B cell (primary cell): ENCODE measurements at regions not wholly inside any gene's neighbourhood (a gene's known extent, or its start where the extent isn't known, plus 50 kb on each side); places are given as distances from the start of the nearest gene placed in this dataset.

Experiments
- ATAC-seq: fragments of 200-7000 bp; cut with Tn5 transposase; one replicate; pipeline ENCODE4 v1.10.0; 2021; ENCODE audit warnings: low read depth, mild to moderate bottlenecking, moderate number of reproducible peaks, moderate library complexity
- CTCF ChIA-PET: fragments of 350-600 bp; sonication (Branson Sonifier 250); formaldehyde crosslinking; loops from one replicate; lab custom pipeline; 2021; ENCODE audit warnings: antibody characterized with exemption, inconsistent platforms; lab: Charles Lee
- POLR2A ChIA-PET: fragments of 350-600 bp; sonication (Branson Sonifier 250); formaldehyde crosslinking; loops from one replicate; lab custom pipeline; 2021; ENCODE audit warnings: antibody characterized with exemption; lab: Charles Lee
- DNase-seq: peaks from one replicate; pipeline ENCODE4 v3.0.0; 2013
- H2AFZ ChIP-seq: 2 replicates; pipeline ENCODE4 v1.6.1; 2012; ENCODE audit warnings: mild to moderate bottlenecking, low read depth, low read length; ENCODE audit not compliant: insufficient read depth, poor library complexity, severe bottlenecking
- H3K27ac ChIP-seq, 2 donors: 1 replicate in 1 of 2; 2 replicates in 1 of 2; pipeline ENCODE4 v1.5.1; 2012 to 2013; ENCODE audit warnings: low read length in 2 of 2, mild to moderate bottlenecking in 2 of 2, moderate library complexity in 1 of 2
- H3K27me3 ChIP-seq, 4 experiments: fragments of 200-600 bp in 1 of 4; sonication (generic) in 1 of 4; replicated peaks in 1 of 4; 1 replicate in 2 of 4; 2 replicates in 2 of 4; pipeline versions ENCODE4 v1.6.1 to v1.7.0; 2013 to 2016; ENCODE audit warnings: low read length in 3 of 4, mild to moderate bottlenecking in 2 of 4, mixed read lengths in 1 of 4, moderate library complexity in 1 of 4; ENCODE audit not compliant: insufficient read depth in 4 of 4, control insufficient read depth in 3 of 4; ENCODE audit errors: control extremely low read depth in 1 of 4
- H3K36me3 ChIP-seq, 2 experiments: replicated peaks in 1 of 2; 1 replicate in 1 of 2; 2 replicates in 1 of 2; pipeline versions ENCODE4 v1.6.1 to v1.7.1; 2013; ENCODE audit warnings: low read length in 1 of 2; ENCODE audit not compliant: insufficient read depth in 2 of 2, control insufficient read depth in 1 of 2; ENCODE audit errors: control extremely low read depth in 1 of 2, extremely low read depth in 1 of 2
- H3K4me1 ChIP-seq, 2 donors: fragments of 200-600 bp in 1 of 2; sonication (generic) in 1 of 2; 1 replicate in 1 of 2; 2 replicates in 1 of 2; pipeline versions ENCODE4 v1.5.1 to v1.6.1; 2013 to 2017; ENCODE audit warnings: low read length in 2 of 2; ENCODE audit not compliant: control insufficient read depth in 2 of 2, insufficient read depth in 2 of 2
- H3K4me2 ChIP-seq: replicated peaks from 2 replicates; pipeline ENCODE3; 2012; ENCODE audit warnings: mild to moderate bottlenecking, low read depth, low read length; ENCODE audit not compliant: poor library complexity, severe bottlenecking
- H3K4me3 ChIP-seq, 5 experiments: fragments of 200-600 bp in 1 of 5; sonication (generic) in 1 of 5; 1 replicate in 3 of 5; 2 replicates in 2 of 5; pipeline versions ENCODE4 v1.5.1 to v1.7.0; 2011 to 2016; ENCODE audit warnings: low read length in 4 of 5, mild to moderate bottlenecking in 4 of 5, low read depth in 2 of 5, control low read depth in 1 of 5, moderate library complexity in 1 of 5; ENCODE audit not compliant: insufficient read depth in 1 of 5; ENCODE audit errors: control extremely low read depth in 1 of 5, extremely low read depth in 1 of 5
- H3K79me2 ChIP-seq: fragments of 200-600 bp; sonication (generic); one replicate; pipeline ENCODE4 v1.6.0; 2016; ENCODE audit warnings: low read length; ENCODE audit not compliant: control insufficient read depth, insufficient read depth
- H3K9ac ChIP-seq: fragments of 200-600 bp; sonication (generic); 2 replicates; pipeline ENCODE4 v1.6.1; 2017; ENCODE audit warnings: mild to moderate bottlenecking, low read length, moderate library complexity
- H3K9me3 ChIP-seq, 3 donors: one replicate each; pipeline versions ENCODE4 v1.6.1 to v1.7.1; 2013; ENCODE audit warnings: low read length in 2 of 3; ENCODE audit not compliant: control insufficient read depth in 2 of 3, insufficient read depth in 1 of 3; ENCODE audit errors: control extremely low read depth in 1 of 3
- H4K20me1 ChIP-seq: 2 replicates; pipeline ENCODE4 v1.6.0; 2012; ENCODE audit warnings: mild to moderate bottlenecking, low read length; ENCODE audit not compliant: insufficient read depth, control insufficient read depth, poor library complexity, severe bottlenecking
- H3K27ac Mint-ChIP-seq: one replicate; pipeline ENCODE4 v1.8.0; 2021; ENCODE audit warnings: mixed read lengths
- H3K27me3 Mint-ChIP-seq: one replicate; pipeline ENCODE4 v1.8.0; 2021; ENCODE audit warnings: mixed read lengths
- H3K4me1 Mint-ChIP-seq: one replicate; pipeline ENCODE4 v1.8.0; 2021; ENCODE audit warnings: mixed read lengths
- H3K4me3 Mint-ChIP-seq: one replicate; pipeline ENCODE4 v1.8.0; 2021; ENCODE audit warnings: mixed read lengths
- H3K9me3 Mint-ChIP-seq: one replicate; pipeline ENCODE4 v1.8.0; 2022; ENCODE audit warnings: mixed read lengths; ENCODE audit not compliant: insufficient read depth
- EZH2 ChIP-seq: IDR thresholded peaks from 2 replicates; pipeline ENCODE4 v1.6.1; 2012; ENCODE audit warnings: borderline replicate concordance, low read depth, mild to moderate bottlenecking, moderate library complexity, low read length; ENCODE audit not compliant: insufficient read depth, poor library complexity, severe bottlenecking
- WGBS: methylation state at CpG from one replicate; pipeline ENCODE4 v1.1.5; 2013; ENCODE audit warnings: missing lambda C conversion rate; ENCODE audit not compliant: insufficient coverage; 5-methylcytosine and 5-hydroxymethylcytosine counted together
- intact Hi-C: fragments of 100-400 bp; cut with micrococcal nuclease; formaldehyde crosslinking; loops from one replicate; pipeline ENCODE4 v1.10.0; 2022
- TF ChIP-seq, protein P1 (sequence below): fragments of 200-600 bp; IDR thresholded peaks from one replicate; pipeline ENCODE4 v1.8.0; 2022; ENCODE audit warnings: antibody characterized with exemption, mild to moderate bottlenecking

GRCh38 chr7:28350662-28351061 is 61.7 kb upstream of the CREB5 start:
- Histone ChIP-seq H3K4me3 (no peak overlapping the region), H3K36me3 (no peaks in the 10 kb centered on the region), H3K27ac (no peak overlapping the region), H3K9ac (no peak overlapping the region), H4K20me1 (no peaks in the 10 kb centered on the region), H3K9me3 (no peaks in the 10 kb centered on the region), H3K4me1 (no peaks in the 10 kb centered on the region), H3K27me3 (peaks cover 0 to 5% (median 0%) of the 10 kb centered on the region in 4 experiments), H3K4me2 (no peak overlapping the region), H3K79me2 (no peaks in the 10 kb centered on the region), H2AFZ (no peak overlapping the region)
- intact Hi-C loops = no loop called here
- POLR2A ChIA-PET = no interaction called here
- DNase-seq = no peak
- H3K4me1 Mint-ChIP-seq = no peaks in the 10 kb centered on the region
- no peak overlapping the region for H3K27ac Mint-ChIP-seq
- peaks cover 13% of the 10 kb centered on the region for H3K27me3 Mint-ChIP-seq
- ATAC-seq = no peak
- TF ChIP-seq, protein P1, sequence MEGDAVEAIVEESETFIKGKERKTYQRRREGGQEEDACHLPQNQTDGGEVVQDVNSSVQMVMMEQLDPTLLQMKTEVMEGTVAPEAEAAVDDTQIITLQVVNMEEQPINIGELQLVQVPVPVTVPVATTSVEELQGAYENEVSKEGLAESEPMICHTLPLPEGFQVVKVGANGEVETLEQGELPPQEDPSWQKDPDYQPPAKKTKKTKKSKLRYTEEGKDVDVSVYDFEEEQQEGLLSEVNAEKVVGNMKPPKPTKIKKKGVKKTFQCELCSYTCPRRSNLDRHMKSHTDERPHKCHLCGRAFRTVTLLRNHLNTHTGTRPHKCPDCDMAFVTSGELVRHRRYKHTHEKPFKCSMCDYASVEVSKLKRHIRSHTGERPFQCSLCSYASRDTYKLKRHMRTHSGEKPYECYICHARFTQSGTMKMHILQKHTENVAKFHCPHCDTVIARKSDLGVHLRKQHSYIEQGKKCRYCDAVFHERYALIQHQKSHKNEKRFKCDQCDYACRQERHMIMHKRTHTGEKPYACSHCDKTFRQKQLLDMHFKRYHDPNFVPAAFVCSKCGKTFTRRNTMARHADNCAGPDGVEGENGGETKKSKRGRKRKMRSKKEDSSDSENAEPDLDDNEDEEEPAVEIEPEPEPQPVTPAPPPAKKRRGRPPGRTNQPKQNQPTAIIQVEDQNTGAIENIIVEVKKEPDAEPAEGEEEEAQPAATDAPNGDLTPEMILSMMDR = no peak
- TF ChIP-seq EZH2 = no peak
- WGBS = no CpG with 5 or more reads among the region's 4 CpGs
- no peaks in the 10 kb centered on the region for H3K9me3 Mint-ChIP-seq
- H3K4me3 Mint-ChIP-seq = no peak overlapping the region
- CTCF ChIA-PET = no interaction called here

DNA sequence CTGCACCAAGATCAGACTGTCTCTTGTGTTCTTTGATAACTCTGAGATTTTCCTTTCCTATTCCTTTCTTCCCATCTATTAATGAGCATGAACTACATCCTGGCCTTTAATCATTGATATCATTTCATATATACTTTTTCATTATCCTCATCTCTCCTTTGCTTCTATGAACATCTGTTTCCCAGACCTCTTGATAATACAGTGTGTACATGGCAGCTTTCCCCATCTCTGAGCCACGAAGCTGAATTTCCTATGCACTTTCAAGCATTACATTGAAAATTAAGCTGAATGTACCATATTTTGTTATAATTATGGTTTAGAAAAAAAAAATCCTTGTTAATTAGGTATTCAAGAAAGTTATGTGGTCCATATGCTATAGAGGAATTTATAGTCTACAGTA is 60.9 kb upstream of the CREB5 start:
- Histone ChIP-seq H3K4me2 (no peak overlapping the region), H3K4me1 (no peaks in the 10 kb centered on the region), H3K36me3 (no peaks in the 10 kb centered on the region), H3K9ac (no peak overlapping the region), H3K9me3 (no peaks in the 10 kb centered on the region), H3K79me2 (no peaks in the 10 kb centered on the region), H3K4me3 (no peak overlapping the region), H4K20me1 (no peaks in the 10 kb centered on the region), H3K27ac (no peak overlapping the region), H2AFZ (no peak overlapping the region), H3K27me3 (peaks cover 0 to 5% (median 0%) of the 10 kb centered on the region in 4 experiments)
- no peak overlapping the region for H3K4me3 Mint-ChIP-seq
- intact Hi-C loops = no loop called here
- DNase-seq (no peak), ATAC-seq (no peak)
- POLR2A ChIA-PET = no interaction called here
- H3K4me1 Mint-ChIP-seq = no peaks in the 10 kb centered on the region
- peaks cover 13% of the 10 kb centered on the region for H3K27me3 Mint-ChIP-seq
- H3K27ac Mint-ChIP-seq = no peak overlapping the region
- CTCF ChIA-PET = no interaction called here
- no CpG with 5 or more reads among the region's 1 CpG for WGBS
- no peaks in the 10 kb centered on the region for H3K9me3 Mint-ChIP-seq
- TF ChIP-seq, protein P1 = no peak
- TF ChIP-seq EZH2 = no peak
